H1 (cell line): ENCODE measurements at regions not wholly inside any gene's neighbourhood (a gene's known extent, or its start where the extent isn't known, plus 50 kb on each side); places are given as distances from the start of the nearest gene placed in this dataset.

Experiments
- CTCF ChIA-PET: fragments of 300-600 bp; sonication (Branson Sonifier 250); formaldehyde crosslinking; loops from one replicate; lab custom pipeline; 2021; ENCODE audit not compliant: partially characterized antibody; lab: Charles Lee
- POLR2A ChIA-PET: fragments of 300-600 bp; sonication (Branson Sonifier 250); formaldehyde crosslinking; loops from one replicate; lab custom pipeline; 2021; ENCODE audit warnings: inconsistent platforms; ENCODE audit not compliant: partially characterized antibody; lab: Charles Lee
- DNase-seq, 2 experiments: peaks; one replicate each; pipeline versions ENCODE4 v3.0.0 to v3.0.0-alpha.2; 2010 to 2022; ENCODE audit warnings: low spot score in 2 of 2, low read depth in 1 of 2, mixed read lengths in 1 of 2
- FAIRE-seq: peaks from 2 replicates; lab custom pipeline; 2011; peaks lifted over from hg19 to GRCh38; lab: Jason Lieb, UNC
- H2AFZ ChIP-seq: 2 replicates; pipeline ENCODE4 v1.8.1; 2012; ENCODE audit warnings: low read length, inconsistent platforms
- H2AK5ac ChIP-seq: 2 replicates; pipeline ENCODE4 v1.6.1; 2013; ENCODE audit warnings: low read depth, low read length
- H2BK120ac ChIP-seq: replicated peaks from 2 replicates; pipeline ENCODE3; 2013; ENCODE audit warnings: low read depth, low read length, inconsistent platforms
- H2BK12ac ChIP-seq: 2 replicates; pipeline ENCODE4 v1.6.1; 2013; ENCODE audit warnings: low read depth, low read length
- H2BK15ac ChIP-seq: 2 replicates; pipeline ENCODE4 v1.6.1; 2013; ENCODE audit warnings: low read length
- H2BK20ac ChIP-seq: 2 replicates; pipeline ENCODE4 v1.6.1; 2013; ENCODE audit warnings: low read length
- H2BK5ac ChIP-seq: 2 replicates; pipeline ENCODE4 v1.6.1; 2013; ENCODE audit warnings: low read depth, low read length
- H3K14ac ChIP-seq: 2 replicates; pipeline ENCODE4 v1.6.1; 2013; ENCODE audit warnings: inconsistent platforms; ENCODE audit not compliant: insufficient read length
- H3K18ac ChIP-seq: 2 replicates; pipeline ENCODE4 v1.6.1; 2013; ENCODE audit warnings: low read length; ENCODE audit errors: extremely low read depth
- H3K23ac ChIP-seq: 2 replicates; pipeline ENCODE4 v1.6.1; 2013; ENCODE audit warnings: inconsistent platforms; ENCODE audit not compliant: insufficient read length
- H3K23me2 ChIP-seq: 2 replicates; pipeline ENCODE4 v1.6.1; 2013; ENCODE audit warnings: low read depth, low read length
- H3K27ac ChIP-seq: 2 replicates; pipeline ENCODE4 v1.6.1; 2011; ENCODE audit warnings: low read depth, low read length, inconsistent platforms
- H3K27me3 ChIP-seq, 4 experiments: replicated peaks in 1 of 4; 1 replicate in 1 of 4; 2 replicates in 3 of 4; pipeline versions ENCODE4 v1.6.1 to v1.8.1; 2011 to 2013; ENCODE audit warnings: low read length in 3 of 4, mild to moderate bottlenecking in 3 of 4, inconsistent platforms in 2 of 4, mixed read lengths in 2 of 4, moderate library complexity in 1 of 4; ENCODE audit not compliant: control insufficient read depth in 3 of 4, insufficient read depth in 3 of 4; ENCODE audit errors: extremely low read depth in 1 of 4
- H3K36me3 ChIP-seq, 4 experiments: 2 replicates each; pipeline versions ENCODE4 v1.6.1 to v1.8.1; 2011 to 2013; ENCODE audit warnings: mild to moderate bottlenecking in 4 of 4, low read length in 3 of 4, moderate library complexity in 2 of 4, control low read depth in 1 of 4, inconsistent platforms in 1 of 4; ENCODE audit not compliant: insufficient read depth in 4 of 4, control insufficient read depth in 2 of 4
- H3K4ac ChIP-seq: replicated peaks from 2 replicates; pipeline ENCODE3; 2013; ENCODE audit warnings: low read length, low read depth, mixed read lengths, inconsistent platforms; ENCODE audit not compliant: insufficient read length
- H3K4me1 ChIP-seq, 4 experiments: replicated peaks in 1 of 4; 1 replicate in 1 of 4; 2 replicates in 3 of 4; pipeline versions ENCODE4 v1.6.1 to v1.8.1; 2011 to 2013; ENCODE audit warnings: low read length in 3 of 4, inconsistent platforms in 2 of 4, mixed read lengths in 1 of 4; ENCODE audit not compliant: insufficient read depth in 4 of 4, control insufficient read depth in 3 of 4
- H3K4me2 ChIP-seq, 2 experiments: 2 replicates each; pipeline versions ENCODE4 v1.6.1 to v1.8.1; 2011 to 2013; ENCODE audit warnings: low read depth in 2 of 2, low read length in 2 of 2, control low read depth in 1 of 2, inconsistent platforms in 1 of 2, mild to moderate bottlenecking in 1 of 2; ENCODE audit not compliant: insufficient read depth in 1 of 2
- H3K4me3 ChIP-seq, 4 experiments: fragments of 200-600, 300-600 bp in 1 of 4; sonication (generic), shearing (Covaris generic), sonication (Bioruptor Twin) in 1 of 4; 2 replicates each; pipeline versions ENCODE4 v1.5.1 to v1.8.1; 2011 to 2016; ENCODE audit warnings: low read length in 4 of 4, low read depth in 3 of 4, control low read depth in 2 of 4, inconsistent platforms in 2 of 4, mild to moderate bottlenecking in 2 of 4, mixed read lengths in 1 of 4, moderate library complexity in 1 of 4; ENCODE audit not compliant: insufficient read depth in 2 of 4; ENCODE audit errors: extremely low read depth in 1 of 4
- H3K56ac ChIP-seq: replicated peaks from 2 replicates; pipeline ENCODE3; 2013; ENCODE audit warnings: low read depth, mild to moderate bottlenecking, mixed read lengths, low read length, inconsistent platforms; ENCODE audit not compliant: insufficient read length
- H3K79me1 ChIP-seq: 2 replicates; pipeline ENCODE4 v1.6.1; 2013; ENCODE audit warnings: low read depth, low read length, control low read depth
- H3K79me2 ChIP-seq, 2 experiments: 2 replicates each; pipeline versions ENCODE4 v1.6.1 to v1.8.1; 2012 to 2013; ENCODE audit warnings: low read length in 2 of 2, mild to moderate bottlenecking in 2 of 2, inconsistent platforms in 1 of 2; ENCODE audit not compliant: insufficient read depth in 2 of 2, control insufficient read depth in 1 of 2
- H3K9ac ChIP-seq, 4 experiments: replicated peaks in 1 of 4; 1 replicate in 1 of 4; 2 replicates in 3 of 4; pipeline versions ENCODE4 v1.6.1 to v1.8.1; 2011 to 2013; ENCODE audit warnings: low read depth in 3 of 4, low read length in 3 of 4, control low read depth in 2 of 4, mild to moderate bottlenecking in 2 of 4, moderate library complexity in 2 of 4, inconsistent platforms in 1 of 4; ENCODE audit errors: extremely low read depth in 1 of 4
- H3K9me3 ChIP-seq, 2 experiments: 2 replicates each; pipeline versions ENCODE4 v1.6.1 to v1.8.1; 2012 to 2013; ENCODE audit warnings: mild to moderate bottlenecking in 2 of 2, moderate library complexity in 2 of 2, control low read depth in 1 of 2, inconsistent platforms in 1 of 2, low read depth in 1 of 2, low read length in 1 of 2, mixed read lengths in 1 of 2; ENCODE audit not compliant: insufficient read depth in 2 of 2
- H4K20me1 ChIP-seq, 2 experiments: replicated peaks in 1 of 2; 2 replicates each; pipeline versions ENCODE3 to v1.8.1; 2011 to 2013; ENCODE audit warnings: inconsistent platforms in 2 of 2, low read length in 2 of 2, mild to moderate bottlenecking in 1 of 2; ENCODE audit not compliant: insufficient read depth in 2 of 2, control insufficient read depth in 1 of 2
- H4K5ac ChIP-seq: 2 replicates; pipeline ENCODE4 v1.6.1; 2013; ENCODE audit warnings: low read length, low read depth, mixed read lengths, inconsistent platforms; ENCODE audit not compliant: insufficient read length
- H4K8ac ChIP-seq: 2 replicates; pipeline ENCODE4 v1.8.0; 2013; ENCODE audit warnings: mild to moderate bottlenecking, moderate library complexity, low read length, inconsistent platforms; ENCODE audit not compliant: insufficient read depth; ENCODE audit errors: extremely low read depth
- H4K91ac ChIP-seq: replicated peaks from 2 replicates; pipeline ENCODE3; 2013; ENCODE audit warnings: low read length, mixed read lengths, inconsistent platforms; ENCODE audit not compliant: insufficient read length
- BACH1 ChIP-seq: IDR thresholded peaks from 2 replicates; pipeline ENCODE4 v1.6.1; 2012; ENCODE audit warnings: low read length, improper control_type of control experiment
- EP300 ChIP-seq, 2 experiments: IDR thresholded peaks; 1 replicate in 1 of 2; 2 replicates in 1 of 2; pipeline ENCODE4 v1.6.1; 2011 to 2012; ENCODE audit warnings: low read depth in 2 of 2, low read length in 2 of 2, mild to moderate bottlenecking in 2 of 2, borderline replicate concordance in 1 of 2, inconsistent platforms in 1 of 2, moderate library complexity in 1 of 2
- WGBS, 2 experiments: shearing (Covaris generic) in 1 of 2; methylation state at CpG; one replicate each; pipeline versions ENCODE4 v1.1.6 to v1.1.7; 2013 to 2015; ENCODE audit warnings: low lambda C conversion rate in 2 of 2, mixed read lengths in 2 of 2, inconsistent platforms in 1 of 2, low coverage in 1 of 2, missing lambda C conversion rate in 1 of 2; ENCODE audit not compliant: insufficient replicate concordance in 2 of 2, insufficient coverage in 1 of 2, insufficient read length in 1 of 2; ENCODE audit errors: extremely low coverage in 1 of 2, missing lambda C conversion rate in 1 of 2; 5-methylcytosine and 5-hydroxymethylcytosine counted together

GRCh38 chr5:36389245-36389644 is 87.5 kb upstream of the RANBP3L start:
- DNase-seq (no peak), FAIRE-seq (no peak)
- Histone ChIP-seq H2AFZ (no peak overlapping the region), H2BK5ac (no peak overlapping the region), H3K4me1 (no peaks in the 10 kb centered on the region), H2BK15ac (no peak overlapping the region), H2AK5ac (no peak overlapping the region), H3K23me2 (no peaks in the 10 kb centered on the region), H4K91ac (no peak overlapping the region), H3K4me3 (no peak overlapping the region), H4K20me1 (no peaks in the 10 kb centered on the region), H3K18ac (no peak overlapping the region), H3K9ac (no peak overlapping the region), H3K79me2 (no peaks in the 10 kb centered on the region), H4K5ac (no peak overlapping the region), H3K14ac (no peak overlapping the region), H3K9me3 (no peaks in the 10 kb centered on the region), H2BK120ac (no peak overlapping the region), H3K23ac (no peak overlapping the region), H3K4me2 (no peak overlapping the region), H2BK20ac (no peak overlapping the region), H3K27me3 (no peaks in the 10 kb centered on the region), H3K27ac (no peak overlapping the region), H2BK12ac (no peak overlapping the region), H4K8ac (no peak overlapping the region), H3K36me3 (no peaks in the 10 kb centered on the region), H3K79me1 (no peaks in the 10 kb centered on the region), H3K56ac (no peak overlapping the region), H3K4ac (no peak overlapping the region)
- POLR2A ChIA-PET: no interaction called here
- WGBS, 2 experiments: 79% methylated on average over 4 of the region's 4 CpGs; no CpG with 5 or more reads in 1 of the 2 experiments
- CTCF ChIA-PET: interaction anchor here (0.7 to 2.5 kb wide), 12 partner anchors 10 to 327 kb away, joined by 3 to 7 read pairs (median 3); partner anchors contain the start of gene NADK2
- TF ChIP-seq EP300 (IDR thresholded peaks at IDR 0.05; ENCODE audit: borderline replicate concordance in 1 of 2, low read depth in 2 of 2, low read length in 2 of 2) (no peak), BACH1 (peak; percentile 41)
